ENCODE measurements at regions not wholly inside any gene's neighbourhood (a gene's known extent, or its start where the extent isn't known, plus 50 kb on each side); places are given as distances from the start of the nearest gene placed in this dataset.

- Histone ChIP-seq H3K14ac (replicated peaks; ENCODE audit: low read depth, low read length) (no peak overlapping the region), H2BK120ac (ENCODE audit: low read depth, low read length) (no peak overlapping the region), H3K27ac (ENCODE audit: insufficient read depth, low read length) (no peak overlapping the region), H3K56ac (ENCODE audit: extremely low read depth, insufficient read depth, low read length) (no peak overlapping the region), H4K8ac (ENCODE audit: low read depth in 2 of 2, low read length in 2 of 2) (no peak overlapping the region), H2BK5ac (ENCODE audit: low read depth, low read length, poor library complexity, severe bottlenecking) (no peak overlapping the region), H4K91ac (ENCODE audit: insufficient read depth, low read depth, low read length) (no peak overlapping the region), H3K18ac (ENCODE audit: low read depth, low read length) (no peak overlapping the region), H3K4me2 (ENCODE audit: low read depth, low read length) (no peak overlapping the region), H2AK9ac (replicated peaks; ENCODE audit: low read depth, low read length, poor library complexity) (no peak overlapping the region), H3K27me3 (ENCODE audit: control insufficient read depth, insufficient read depth, low read length) (no peaks in the 10 kb centered on the region), H3K4ac (ENCODE audit: low read depth, low read length) (no peak overlapping the region), H2AFZ (replicated peaks; ENCODE audit: low read length, poor library complexity) (no peak overlapping the region), H3K9ac (ENCODE audit: low read depth, low read length) (no peak overlapping the region), H3K23ac (ENCODE audit: low read depth, low read length) (no peak overlapping the region), H3K4me3 (ENCODE audit: insufficient read depth, low read depth, low read length) (no peak overlapping the region), H3K79me1 (ENCODE audit: low read depth in 1 of 2, low read length in 2 of 2) (no peaks in the 10 kb centered on the region), H3K4me1 (ENCODE audit: control insufficient read depth, insufficient read depth, low read length) (no peaks in the 10 kb centered on the region), H3K9me3 (ENCODE audit: control insufficient read depth, insufficient read depth, low read length) (no peaks in the 10 kb centered on the region), H2BK20ac (ENCODE audit: low read depth, low read length) (no peak overlapping the region), H2AK5ac (ENCODE audit: low read depth, low read length) (no peak overlapping the region), H4K5ac (ENCODE audit: low read depth, low read length) (no peak overlapping the region), H3K9me1 (ENCODE audit: insufficient read depth, low read length) (no peaks in the 10 kb centered on the region; the same call in 1 of the 2 replicates), H2BK15ac (ENCODE audit: low read depth, low read length) (no peak overlapping the region), H4K20me1 (ENCODE audit: insufficient read depth, low read length) (no peaks in the 10 kb centered on the region), H3K36me3 (ENCODE audit: control insufficient read depth, insufficient read depth, low read length) (no peaks in the 10 kb centered on the region)
- in situ Hi-C loops (cut with MboI; ENCODE audit: low sequenced_read_pairs) (no loop called here), intact Hi-C loops (cut with micrococcal nuclease) (no loop called here), dilution Hi-C loops (cut with HindIII; ENCODE audit: low sequenced_read_pairs, unreplicated experiment) (no loop called here)
- ATAC-seq (ENCODE audit: low read depth) (no peak), DNase-seq (no peak)
- ChIA-PET POLR2A (ENCODE audit: unreplicated experiment) (no interaction called here), CTCF (interaction anchor here (0.5 kb wide), 1 partner anchor 1980 kb away, joined by 3 read pairs; no protein-coding TSS in a partner anchor)
- TF ChIP-seq NFE2L2 (IDR thresholded peaks at IDR 0.05; ENCODE audit: low read depth, low read length): no peak
- TF ChIP-seq MXI1 (IDR thresholded peaks at IDR 0.05; ENCODE audit: borderline replicate concordance, low read depth, low read length): no peak
- TF ChIP-seq USF2 (IDR thresholded peaks at IDR 0.05; ENCODE audit: low read depth, low read length): no peak
- no peak for TF ChIP-seq MAFK (IDR thresholded peaks at IDR 0.05; ENCODE audit: low read depth, low read length)
- TF ChIP-seq CEBPB (IDR thresholded peaks at IDR 0.05; ENCODE audit: low read depth, low read length): no peak
- TF ChIP-seq CHD1 (IDR thresholded peaks at IDR 0.05; ENCODE audit: low read depth, low read length): no peak
- no peak for TF ChIP-seq SMC3 (IDR thresholded peaks at IDR 0.05; ENCODE audit: low read depth, low read length)
- TF ChIP-seq ELK1 (IDR thresholded peaks at IDR 0.05; ENCODE audit: borderline replicate concordance, low read depth, low read length): no peak
- TF ChIP-seq CTCF (conservative IDR thresholded peaks at IDR 0.05; ENCODE audit: low read depth, low read length): no peak
- TF ChIP-seq RCOR1 (IDR thresholded peaks at IDR 0.05; ENCODE audit: insufficient replicate concordance, low read length): no peak
- no peak for TF ChIP-seq RFX5 (IDR thresholded peaks at IDR 0.05; ENCODE audit: low read depth, low read length)
- TF ChIP-seq BHLHE40 (IDR thresholded peaks at IDR 0.05; ENCODE audit: low read depth, low read length): no peak
- TF ChIP-seq FOS (IDR thresholded peaks at IDR 0.05; ENCODE audit: low read depth, low read length): no peak
- TF ChIP-seq MAZ (IDR thresholded peaks at IDR 0.05; ENCODE audit: borderline replicate concordance, low read depth, low read length): no peak
- no peak for TF ChIP-seq POLR2A (IDR thresholded peaks at IDR 0.05; ENCODE audit: low read depth, low read length)
- TF ChIP-seq RAD21 (IDR thresholded peaks at IDR 0.05; ENCODE audit: low read length): no peak
- no TSS peak for BruUV-seq (replicated peaks)
- no CpG with 5 or more reads among the region's 1 CpG for WGBS, 2 experiments (ENCODE audit: extremely low coverage in 2 of 2, insufficient read length in 1 of 2)
These were observed 201.6 kb upstream of the MEOX2 start for GRCh38 chr7:15888090-15888489.
